Panc1 (cell line): ENCODE measurements at regions not wholly inside any gene's neighbourhood (a gene's known extent, or its start where the extent isn't known, plus 50 kb on each side); places are given as distances from the start of the nearest gene placed in this dataset.

Source experiments
- CTCF ChIP-seq: fragments of 450-650 bp; IDR thresholded peaks from 2 replicates; pipeline ENCODE4 v1.5.1; 2017; ENCODE audit warnings: mild to moderate bottlenecking
- TCF7L2 ChIP-seq: IDR thresholded peaks from 2 replicates; pipeline ENCODE4 v1.6.1; 2011; ENCODE audit warnings: mild to moderate bottlenecking, low read depth, low read length, inconsistent platforms

- TF ChIP-seq CTCF = no peak
- no peak for TF ChIP-seq TCF7L2
Measured at GRCh38 chr3:109440353-109440752, 103.0 kb upstream of the DPPA4 start.
